ENCODE measurements at regions not wholly inside any gene's neighbourhood (a gene's known extent, or its start where the extent isn't known, plus 50 kb on each side); places are given as distances from the start of the nearest gene placed in this dataset.

GRCh38 chr4:136495076-136495475 lies 1037.2 kb downstream of the PCDH18 start:
- DNase-seq = no peak

GRCh38 chr4:136489101-136489500 lies 1043.2 kb downstream of the PCDH18 start:
- no peak for DNase-seq

- DNase-seq = no peak
Measured at GRCh38 chr4:136484996-136485395, 1047.3 kb downstream of the PCDH18 start.

- no peak for DNase-seq
Measured at GRCh38 chr4:136476753-136477152, 1055.5 kb downstream of the PCDH18 start.

GRCh38 chr4:136471051-136471450 lies 1061.2 kb downstream of the PCDH18 start:
- no peak for DNase-seq

- no peak for DNase-seq
Measured at GRCh38 chr4:136465691-136466090, 1066.6 kb downstream of the PCDH18 start.

GRCh38 chr4:136463941-136464340 lies 1068.4 kb downstream of the PCDH18 start:
- no peak for DNase-seq

GRCh38 chr4:136461533-136461932 lies 1070.8 kb downstream of the PCDH18 start:
- DNase-seq = no peak

GRCh38 chr4:136458326-136458725 lies 1074.0 kb downstream of the PCDH18 start:
- no peak for DNase-seq

- DNase-seq = no peak
Measured at GRCh38 chr4:136457577-136457976, 1074.7 kb downstream of the PCDH18 start.

GRCh38 chr4:136457004-136457403 lies 1075.3 kb downstream of the PCDH18 start:
- no peak for DNase-seq

GRCh38 chr4:136443006-136443405 lies 1089.3 kb downstream of the PCDH18 start:
- DNase-seq = no peak

- DNase-seq = no peak
Measured at GRCh38 chr4:136442447-136442846, 1089.8 kb downstream of the PCDH18 start.

GRCh38 chr4:136441629-136442282 lies 1090.5 kb downstream of the PCDH18 start:
- no peak for DNase-seq

GRCh38 chr4:136438645-136439044 lies 1093.6 kb downstream of the PCDH18 start:
- no peak for DNase-seq

- no peak for DNase-seq
Measured at GRCh38 chr4:136424052-136424451, 1108.2 kb downstream of the PCDH18 start.

GRCh38 chr4:136414981-136415380 lies 1117.3 kb downstream of the PCDH18 start:
- no peak for DNase-seq

GRCh38 chr4:136412708-136413107 lies 1119.6 kb downstream of the PCDH18 start:
- no peak for DNase-seq

- no peak for DNase-seq
Measured at GRCh38 chr4:136400829-136401228, 1131.5 kb downstream of the PCDH18 start.

- peak in 1 of 2 experiments; percentile 40 for DNase-seq
Measured at GRCh38 chr4:136395212-136395722, 1137.0 kb downstream of the PCDH18 start.

- DNase-seq = no peak
Measured at GRCh38 chr4:136392576-136392975, 1139.7 kb downstream of the PCDH18 start.

GRCh38 chr4:136390824-136391223 lies 1141.5 kb downstream of the PCDH18 start:
- DNase-seq = no peak

- no peak for DNase-seq
Measured at GRCh38 chr4:136383082-136383481, 1149.2 kb downstream of the PCDH18 start.

- no peak for DNase-seq
Measured at GRCh38 chr4:136371231-136371630, 1161.1 kb downstream of the PCDH18 start.

- DNase-seq = no peak
Measured at GRCh38 chr4:136369073-136369472, 1163.2 kb downstream of the PCDH18 start.

Data from SHP77 (cell line).